BLaER1 (cell line): ENCODE measurements at regions not wholly inside any gene's neighbourhood (a gene's known extent, or its start where the extent isn't known, plus 50 kb on each side); places are given as distances from the start of the nearest gene placed in this dataset.

Experiments used
- H3K27ac ChIP-seq: shearing (Covaris generic); formaldehyde crosslinking; 2 replicates; pipeline ENCODE4 v1.8.1; 2022
- H3K27me3 ChIP-seq: shearing (Covaris generic); formaldehyde crosslinking; 2 replicates; pipeline ENCODE4 v1.8.1; 2022
- H3K36me3 ChIP-seq: shearing (Covaris generic); formaldehyde crosslinking; 2 replicates; pipeline ENCODE4 v1.8.1; 2022
- H3K4me1 ChIP-seq: shearing (Covaris generic); formaldehyde crosslinking; 2 replicates; pipeline ENCODE4 v1.8.1; 2022
- H3K4me2 ChIP-seq: shearing (Covaris generic); formaldehyde crosslinking; 2 replicates; pipeline ENCODE4 v1.8.1; 2022
- H3K4me3 ChIP-seq: shearing (Covaris generic); formaldehyde crosslinking; 2 replicates; pipeline ENCODE4 v1.8.1; 2022
- H3K9ac ChIP-seq: shearing (Covaris generic); formaldehyde crosslinking; 2 replicates; pipeline ENCODE4 v1.8.1; 2022
- H3K9me3 ChIP-seq: shearing (Covaris generic); formaldehyde crosslinking; 2 replicates; pipeline ENCODE4 v1.8.1; 2022
- H4K20me1 ChIP-seq: shearing (Covaris generic); formaldehyde crosslinking; 2 replicates; pipeline ENCODE4 v1.8.1; 2022
- Cebpa-rat ChIP-seq: shearing (Covaris generic); IDR thresholded peaks from 2 replicates; pipeline ENCODE4 v1.8.1; 2022

DNA sequence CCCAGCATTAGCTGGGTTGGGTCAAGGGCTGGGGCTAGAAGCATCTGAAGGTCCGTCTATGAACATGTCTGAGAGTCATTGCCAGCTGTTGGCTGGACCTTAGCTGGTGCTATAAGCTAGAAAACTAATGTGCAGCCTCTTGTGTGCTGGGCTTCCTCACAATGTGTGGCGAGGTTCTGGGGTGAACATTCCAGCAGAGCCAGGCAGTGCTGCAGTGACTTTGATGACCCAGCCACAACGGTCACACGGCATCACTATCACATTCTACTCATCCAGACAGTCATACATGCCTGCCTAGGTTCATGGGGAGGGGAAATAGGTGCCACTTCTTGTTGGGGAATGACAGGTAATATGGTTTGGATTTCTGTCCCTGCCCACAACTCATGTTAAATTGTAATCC is 260.5 kb downstream of the CYP26B1 start:
- Histone ChIP-seq H3K9ac (no peak overlapping the region), H3K4me3 (no peak overlapping the region), H3K9me3 (no peaks in the 10 kb centered on the region), H3K36me3 (no peaks in the 10 kb centered on the region), H3K27ac (no peak overlapping the region), H4K20me1 (no peaks in the 10 kb centered on the region), H3K27me3 (no peaks in the 10 kb centered on the region), H3K4me1 (peaks cover 8% of the 10 kb centered on the region), H3K4me2 (no peak overlapping the region)
- no peak for TF ChIP-seq Cebpa-rat

GRCh38 chr2:71886241-71886640 is 261.4 kb downstream of the CYP26B1 start:
- Histone ChIP-seq H3K4me1 (peaks cover 8% of the 10 kb centered on the region), H3K9ac (no peak overlapping the region), H3K36me3 (no peaks in the 10 kb centered on the region), H4K20me1 (no peaks in the 10 kb centered on the region), H3K9me3 (no peaks in the 10 kb centered on the region), H3K27me3 (no peaks in the 10 kb centered on the region), H3K4me3 (no peak overlapping the region), H3K27ac (no peak overlapping the region), H3K4me2 (no peak overlapping the region)
- TF ChIP-seq Cebpa-rat, result no peak

- Histone ChIP-seq H3K27me3 (no peaks in the 10 kb centered on the region), H3K36me3 (no peaks in the 10 kb centered on the region), H3K4me2 (no peak overlapping the region), H3K9me3 (no peaks in the 10 kb centered on the region), H4K20me1 (no peaks in the 10 kb centered on the region), H3K9ac (no peak overlapping the region), H3K4me3 (no peak overlapping the region), H3K4me1 (peaks cover 8% of the 10 kb centered on the region), H3K27ac (no peak overlapping the region)
- no peak for TF ChIP-seq Cebpa-rat
These were observed 263.2 kb downstream of the CYP26B1 start for GRCh38 chr2:71884303-71885042.

- no peaks in the 10 kb centered on the region for H3K9me3 ChIP-seq
- peaks cover 8% of the 10 kb centered on the region for H3K4me1 ChIP-seq
- no peak overlapping the region for H3K9ac ChIP-seq
- no peak overlapping the region for H3K27ac ChIP-seq
- no peaks in the 10 kb centered on the region for H3K36me3 ChIP-seq
- H4K20me1 ChIP-seq, result no peaks in the 10 kb centered on the region
- no peak overlapping the region for H3K4me3 ChIP-seq
- TF ChIP-seq Cebpa-rat, result 0 out of 2 replicates have a peak, but pooled peaks have one; percentile 18
- no peaks in the 10 kb centered on the region for H3K27me3 ChIP-seq
- peak overlapping the region; percentile 41 for H3K4me2 ChIP-seq
These were observed 264.7 kb downstream of the CYP26B1 start for GRCh38 chr2:71882949-71883472.

DNA sequence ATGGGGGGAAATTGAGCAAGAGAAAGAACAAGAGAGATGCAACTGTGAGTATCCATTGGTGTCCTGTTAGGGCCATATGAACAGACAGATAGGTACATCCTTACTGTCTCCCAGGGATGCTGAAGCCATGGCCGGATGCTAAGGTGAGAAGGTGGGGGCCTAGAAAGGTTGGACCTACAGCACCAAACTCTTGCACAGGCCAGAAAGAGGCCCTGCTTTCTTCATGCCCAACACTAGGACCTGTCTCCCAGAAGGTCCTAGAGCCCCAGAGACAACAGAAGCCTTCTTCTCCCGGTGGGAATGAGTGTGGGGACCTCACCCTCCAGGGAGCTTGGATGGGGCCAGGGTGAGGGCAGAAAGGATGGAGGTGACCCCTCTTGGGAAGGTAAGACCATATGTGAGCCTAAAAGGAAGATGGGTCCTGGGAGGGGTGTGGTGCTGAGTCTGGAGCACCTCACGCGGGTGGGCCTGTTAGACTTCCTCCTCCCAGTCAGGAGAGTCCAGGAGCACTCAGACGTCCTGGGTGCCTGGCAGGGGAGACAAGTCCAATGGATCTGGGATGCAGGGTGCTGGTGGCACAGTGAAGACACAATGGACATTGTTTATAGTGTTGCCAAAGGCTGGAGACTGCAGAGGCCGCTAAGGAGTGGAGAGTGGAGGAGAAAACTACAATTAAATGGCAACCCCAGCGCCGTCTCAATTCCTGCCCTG is 265.3 kb downstream of the CYP26B1 start:
- H3K27me3 ChIP-seq, result no peaks in the 10 kb centered on the region
- H3K4me1 ChIP-seq, result peaks cover 8% of the 10 kb centered on the region
- H4K20me1 ChIP-seq, result no peaks in the 10 kb centered on the region
- no peak overlapping the region for H3K27ac ChIP-seq
- no peak overlapping the region for H3K9ac ChIP-seq
- no peaks in the 10 kb centered on the region for H3K36me3 ChIP-seq
- peak overlapping the region; percentile 41 for H3K4me2 ChIP-seq
- no peak overlapping the region for H3K4me3 ChIP-seq
- H3K9me3 ChIP-seq, result no peaks in the 10 kb centered on the region
- no peak for TF ChIP-seq Cebpa-rat

DNA sequence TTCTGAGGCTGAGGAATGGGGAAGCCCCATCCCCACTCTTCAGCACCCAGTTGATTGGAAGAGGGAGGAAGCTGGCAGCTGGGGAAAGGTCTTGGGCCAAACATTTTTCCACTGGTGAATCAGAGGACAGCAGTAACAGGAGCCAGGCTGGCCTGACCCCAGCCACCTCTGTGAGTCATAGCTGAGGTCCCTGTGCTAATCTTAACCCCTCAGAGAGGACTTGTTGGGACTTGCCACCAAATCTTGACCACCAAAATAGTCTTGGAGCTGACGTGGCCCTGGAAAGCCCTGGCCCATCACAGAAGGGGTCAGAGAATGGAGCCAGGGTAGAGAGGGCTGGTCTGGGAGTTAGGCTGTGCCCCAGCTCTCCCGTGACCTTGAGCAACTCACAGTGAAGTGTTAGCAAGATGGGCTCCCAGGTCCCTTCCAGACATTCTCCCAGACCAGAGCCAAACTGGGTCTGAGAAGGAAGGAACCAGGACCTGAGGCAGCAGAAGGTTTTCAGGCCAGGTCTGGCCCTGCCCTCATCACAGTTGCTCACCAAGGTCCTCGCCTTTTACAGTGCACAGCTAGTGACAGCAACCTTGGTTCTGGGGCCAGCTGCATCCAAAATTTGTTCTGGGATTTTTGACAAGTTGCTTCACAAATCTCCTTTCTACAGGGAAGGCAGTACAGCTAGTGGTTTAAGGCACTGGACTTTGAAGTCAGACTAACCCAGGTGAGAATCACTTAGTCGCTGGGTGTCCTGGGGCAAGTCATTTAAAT is 266.6 kb downstream of the CYP26B1 start:
- TF ChIP-seq Cebpa-rat, result no peak
- no peaks in the 10 kb centered on the region for H3K9me3 ChIP-seq
- H4K20me1 ChIP-seq, result no peaks in the 10 kb centered on the region
- H3K4me2 ChIP-seq, result no peak overlapping the region
- H3K27ac ChIP-seq, result no peak overlapping the region
- H3K9ac ChIP-seq, result no peak overlapping the region
- H3K36me3 ChIP-seq, result no peaks in the 10 kb centered on the region
- no peaks in the 10 kb centered on the region for H3K27me3 ChIP-seq
- H3K4me3 ChIP-seq, result no peak overlapping the region
- peaks cover 8% of the 10 kb centered on the region for H3K4me1 ChIP-seq

GRCh38 chr2:71880287-71880686 is 267.4 kb downstream of the CYP26B1 start:
- Histone ChIP-seq H3K4me3 (no peak overlapping the region), H3K4me1 (peaks cover 8% of the 10 kb centered on the region), H3K27me3 (no peaks in the 10 kb centered on the region), H3K9me3 (no peaks in the 10 kb centered on the region), H3K9ac (no peak overlapping the region), H3K27ac (no peak overlapping the region), H3K4me2 (no peak overlapping the region), H4K20me1 (no peaks in the 10 kb centered on the region), H3K36me3 (no peaks in the 10 kb centered on the region)
- no peak for TF ChIP-seq Cebpa-rat

DNA sequence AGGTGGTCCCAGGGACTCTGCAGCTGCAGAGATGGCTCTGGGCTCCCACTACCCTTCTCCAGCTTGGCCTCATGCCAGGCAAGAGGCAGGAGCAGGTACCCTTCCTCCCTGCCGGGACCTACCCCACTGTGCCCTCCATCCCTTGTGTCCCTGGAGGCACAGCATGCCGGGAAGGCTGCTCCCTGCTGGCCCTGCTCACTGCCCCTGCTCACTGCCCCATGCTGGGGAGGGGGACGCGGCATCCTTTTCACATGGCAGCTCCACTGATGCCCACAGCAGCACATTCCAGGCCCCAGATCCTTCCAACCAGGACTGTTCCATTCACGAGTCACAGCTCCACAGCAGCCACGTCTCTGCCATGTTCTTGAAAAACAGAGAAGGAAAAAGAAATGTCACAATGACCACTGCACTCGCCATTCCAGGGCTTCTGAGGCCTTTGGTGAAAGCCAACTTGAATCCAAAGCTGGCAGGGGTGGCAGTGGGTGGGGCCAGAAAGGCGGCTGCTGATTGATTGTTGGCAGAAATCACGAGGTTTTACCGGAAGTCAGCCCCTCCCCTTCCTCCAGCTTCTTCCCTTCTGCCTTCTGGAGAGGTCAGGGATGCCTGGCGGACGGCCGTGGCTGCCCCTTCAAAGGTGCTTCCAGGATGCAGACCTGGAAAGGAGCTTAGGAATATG is 268.0 kb downstream of the CYP26B1 start:
- Histone ChIP-seq H3K4me3 (no peak overlapping the region), H3K36me3 (no peaks in the 10 kb centered on the region), H3K4me1 (peaks cover 8% of the 10 kb centered on the region), H3K27me3 (no peaks in the 10 kb centered on the region), H3K9ac (no peak overlapping the region), H3K9me3 (no peaks in the 10 kb centered on the region), H3K27ac (no peak overlapping the region), H4K20me1 (no peaks in the 10 kb centered on the region), H3K4me2 (no peak overlapping the region)
- no peak for TF ChIP-seq Cebpa-rat

- Histone ChIP-seq H3K36me3 (no peaks in the 10 kb centered on the region), H3K9ac (no peak overlapping the region), H3K4me3 (no peak overlapping the region), H3K27ac (no peak overlapping the region), H3K9me3 (no peaks in the 10 kb centered on the region), H4K20me1 (no peaks in the 10 kb centered on the region), H3K4me1 (peaks cover 8% of the 10 kb centered on the region), H3K27me3 (no peaks in the 10 kb centered on the region), H3K4me2 (no peak overlapping the region)
- no peak for TF ChIP-seq Cebpa-rat
These were observed 268.8 kb downstream of the CYP26B1 start for GRCh38 chr2:71878626-71879508.
